CD4-positive, CD25-positive, alpha-beta regulatory T cell (primary cell): ENCODE measurements at regions not wholly inside any gene's neighbourhood (a gene's known extent, or its start where the extent isn't known, plus 50 kb on each side); places are given as distances from the start of the nearest gene placed in this dataset.

ENCODE experiments used
- ATAC-seq, 2 donors: fragments of 150-1000 bp; cut with Tn5 transposase; one replicate each; pipeline ENCODE4 v1.10.0; 2021; ENCODE audit warnings: low read depth in 2 of 2, moderate number of reproducible peaks in 2 of 2, moderate library complexity in 1 of 2
- DNase-seq, 3 donors: peaks; one replicate each; pipeline versions ENCODE4 v3.0.0 to v3.0.0-alpha.2; 2012 to 2022; ENCODE audit warnings: mixed read lengths in 1 of 3
- H3K27ac ChIP-seq: one replicate; pipeline ENCODE4 v1.7.0; 2013; ENCODE audit warnings: mild to moderate bottlenecking, low read length; ENCODE audit not compliant: insufficient read depth, poor library complexity, severe bottlenecking
- H3K27me3 ChIP-seq: one replicate; pipeline ENCODE4 v1.7.0; 2013; ENCODE audit warnings: low read length; ENCODE audit not compliant: control insufficient read depth, insufficient read depth
- H3K36me3 ChIP-seq: one replicate; pipeline ENCODE4 v1.7.0; 2013; ENCODE audit warnings: mild to moderate bottlenecking, low read length, moderate library complexity; ENCODE audit not compliant: control insufficient read depth, insufficient read depth
- H3K4me1 ChIP-seq: 2 replicates; pipeline ENCODE4 v1.7.0; 2013; ENCODE audit warnings: mild to moderate bottlenecking, low read length; ENCODE audit not compliant: insufficient read depth, control insufficient read depth, poor library complexity, severe bottlenecking
- H3K4me3 ChIP-seq: one replicate; pipeline ENCODE4 v1.7.0; 2013; ENCODE audit warnings: low read depth, mild to moderate bottlenecking, low read length, moderate library complexity
- H3K9me3 ChIP-seq, 2 experiments: 1 replicate in 1 of 2; 2 replicates in 1 of 2; pipeline ENCODE4 v1.7.0; 2013; ENCODE audit warnings: low read length in 2 of 2, mild to moderate bottlenecking in 1 of 2, moderate library complexity in 1 of 2; ENCODE audit not compliant: control insufficient read depth in 2 of 2
- H3K27ac Mint-ChIP-seq, 3 donors: one replicate each; pipeline ENCODE4 v1.8.0; 2020 to 2022; ENCODE audit warnings: mild to moderate bottlenecking in 3 of 3, mixed read lengths in 3 of 3, moderate library complexity in 2 of 3
- H3K27me3 Mint-ChIP-seq: one replicate; pipeline ENCODE4 v1.8.0; 2022; ENCODE audit warnings: mild to moderate bottlenecking, mixed read lengths
- H3K36me3 Mint-ChIP-seq: one replicate; pipeline ENCODE4 v1.8.0; 2020; ENCODE audit warnings: mixed read lengths
- H3K4me1 Mint-ChIP-seq, 4 donors: one replicate each; pipeline ENCODE4 v1.8.0; 2020 to 2022; ENCODE audit warnings: mixed read lengths in 4 of 4, mild to moderate bottlenecking in 1 of 4
- H3K4me3 Mint-ChIP-seq, 4 donors: one replicate each; pipeline ENCODE4 v1.8.0; 2020 to 2022; ENCODE audit warnings: mild to moderate bottlenecking in 4 of 4, mixed read lengths in 4 of 4, moderate library complexity in 3 of 4
- H3K9me3 Mint-ChIP-seq, 7 donors: one replicate each; pipeline ENCODE4 v1.8.0; 2020 to 2022; ENCODE audit warnings: mixed read lengths in 7 of 7, mild to moderate bottlenecking in 3 of 7, moderate library complexity in 2 of 7

- ATAC-seq (no peak), DNase-seq (no peak)
- no peaks in the 10 kb centered on the region for H3K36me3 ChIP-seq
- Mint-ChIP-seq H3K27me3 (peaks cover 7% of the 10 kb centered on the region), H3K4me1 (no peaks in the 10 kb centered on the region), H3K4me3 (no peak overlapping the region), H3K27ac (no peak overlapping the region), H3K9me3 (peaks cover 0 to 4% (median 0%) of the 10 kb centered on the region in 7 donors), H3K36me3 (no peaks in the 10 kb centered on the region)
- no peak overlapping the region for H3K27ac ChIP-seq
- H3K4me3 ChIP-seq = no peak overlapping the region
- no peaks in the 10 kb centered on the region for H3K9me3 ChIP-seq
- H3K27me3 ChIP-seq = no peaks in the 10 kb centered on the region
- no peaks in the 10 kb centered on the region for H3K4me1 ChIP-seq
These were observed 409.8 kb downstream of the ZNF521 start for GRCh38 chr18:24942144-24942543.

DNA sequence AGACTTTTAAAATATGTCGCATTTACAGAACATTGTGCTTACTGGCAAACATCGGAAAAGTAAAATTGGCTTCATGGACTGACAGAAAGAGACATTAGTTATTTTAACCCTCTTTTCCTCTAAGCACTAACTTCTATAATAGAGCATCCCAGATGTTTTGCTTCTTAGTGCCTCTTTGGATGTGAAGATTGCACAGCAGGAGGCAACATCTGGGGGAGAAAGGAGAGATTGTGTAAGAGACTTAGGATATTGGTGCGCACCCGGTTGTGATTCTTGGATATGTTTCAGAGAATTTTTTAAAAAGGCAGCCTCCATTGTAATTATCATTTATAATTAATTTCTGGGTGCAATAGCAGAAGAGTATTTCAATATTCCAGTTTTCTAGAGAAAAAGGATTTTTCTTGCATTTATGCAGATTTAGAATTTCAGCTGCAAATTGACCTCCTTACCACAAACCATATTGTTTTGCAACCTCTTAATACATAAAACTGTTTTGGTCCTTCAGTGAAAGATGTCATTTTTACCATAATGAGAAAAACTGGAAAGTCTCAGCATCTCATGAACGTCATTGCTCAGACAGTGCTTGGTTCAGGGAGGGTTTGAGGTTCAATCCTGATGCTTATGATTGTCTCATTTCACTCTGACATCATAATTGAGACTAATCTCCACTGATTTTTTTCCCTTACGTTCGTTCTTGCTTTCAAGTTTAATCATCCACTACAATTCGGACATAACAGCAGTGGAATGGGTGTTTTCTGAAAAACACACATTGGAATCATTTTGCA, 404.3 kb downstream of the ZNF521 start:
- no peak overlapping the region for H3K4me3 Mint-ChIP-seq
- Histone ChIP-seq H3K4me1 (no peaks in the 10 kb centered on the region), H3K27me3 (no peaks in the 10 kb centered on the region), H3K36me3 (no peaks in the 10 kb centered on the region), H3K9me3 (no peaks in the 10 kb centered on the region), H3K4me3 (no peak overlapping the region), H3K27ac (no peak overlapping the region)
- peaks cover 0 to 7% (median 0%) of the 10 kb centered on the region in 7 donors for H3K9me3 Mint-ChIP-seq
- no peaks in the 10 kb centered on the region for H3K36me3 Mint-ChIP-seq
- peaks cover 7% of the 10 kb centered on the region for H3K27me3 Mint-ChIP-seq
- no peak overlapping the region for H3K27ac Mint-ChIP-seq
- DNase-seq = no peak
- no peaks in the 10 kb centered on the region for H3K4me1 Mint-ChIP-seq
- no peak for ATAC-seq

DNA sequence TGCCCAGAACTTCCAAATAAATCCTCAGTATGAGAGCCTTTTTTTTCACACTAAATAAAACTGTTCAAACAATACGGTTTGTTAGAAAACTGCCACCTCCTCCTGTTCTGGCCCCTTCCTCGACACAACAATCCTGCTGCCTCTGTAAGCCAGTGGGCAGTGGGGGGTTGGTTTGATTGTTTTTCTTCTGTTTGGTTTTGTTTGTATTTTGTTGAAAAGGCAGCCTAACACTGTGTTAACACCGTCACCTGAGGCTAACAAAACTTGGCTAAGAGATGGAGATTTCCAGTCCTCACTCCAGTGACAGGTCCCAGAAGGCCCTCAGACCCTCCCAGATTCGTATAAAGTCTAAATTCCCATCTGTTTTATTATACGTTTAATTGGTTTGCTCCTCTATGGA, 402.1 kb downstream of the ZNF521 start:
- Mint-ChIP-seq H3K36me3 (no peaks in the 10 kb centered on the region), H3K4me1 (no peaks in the 10 kb centered on the region), H3K9me3 (peaks cover 0 to 2% (median 0%) of the 10 kb centered on the region in 7 donors), H3K27ac (no peak overlapping the region), H3K4me3 (no peak overlapping the region), H3K27me3 (no peaks in the 10 kb centered on the region)
- Histone ChIP-seq H3K36me3 (no peaks in the 10 kb centered on the region), H3K4me1 (no peaks in the 10 kb centered on the region), H3K4me3 (no peak overlapping the region), H3K27me3 (no peaks in the 10 kb centered on the region), H3K27ac (no peak overlapping the region), H3K9me3 (no peaks in the 10 kb centered on the region)
- DNase-seq (no peak), ATAC-seq (no peak)

- Mint-ChIP-seq H3K9me3 (peaks cover 0 to under 1% (median 0%) of the 10 kb centered on the region in 7 donors), H3K4me3 (no peak overlapping the region), H3K36me3 (no peaks in the 10 kb centered on the region), H3K4me1 (no peaks in the 10 kb centered on the region), H3K27me3 (no peaks in the 10 kb centered on the region), H3K27ac (no peak overlapping the region)
- no peak overlapping the region for H3K27ac ChIP-seq
- H3K36me3 ChIP-seq = no peaks in the 10 kb centered on the region
- H3K27me3 ChIP-seq = no peaks in the 10 kb centered on the region
- no peak for DNase-seq
- no peak for ATAC-seq
- no peaks in the 10 kb centered on the region for H3K4me1 ChIP-seq
- H3K4me3 ChIP-seq = no peak overlapping the region
- H3K9me3 ChIP-seq = no peaks in the 10 kb centered on the region
These were observed 397.6 kb downstream of the ZNF521 start for GRCh38 chr18:24954341-24954740.

DNA sequence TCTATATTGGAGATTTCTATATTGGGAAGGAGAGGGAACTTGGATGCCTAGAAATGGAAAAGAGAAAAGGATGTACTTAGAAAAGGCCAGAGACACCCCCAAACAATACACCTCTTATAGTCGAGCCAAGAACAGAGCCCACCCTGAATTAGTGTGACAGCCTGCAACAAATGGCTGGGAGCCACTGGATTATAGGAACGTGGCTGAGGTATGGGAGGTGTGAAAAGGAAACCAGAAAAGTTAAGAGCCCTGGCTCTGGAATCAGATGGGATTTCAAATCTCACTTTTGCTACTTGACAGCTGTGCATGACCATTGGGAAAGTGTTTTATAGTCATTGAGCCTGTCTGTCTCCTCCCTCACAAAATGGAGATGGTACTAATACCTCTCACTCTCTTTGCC, 394.0 kb downstream of the ZNF521 start:
- ATAC-seq (no peak), DNase-seq (no peak)
- no peaks in the 10 kb centered on the region for H3K27me3 Mint-ChIP-seq
- H3K4me1 ChIP-seq = no peaks in the 10 kb centered on the region
- H3K36me3 ChIP-seq = no peaks in the 10 kb centered on the region
- no peaks in the 10 kb centered on the region for H3K36me3 Mint-ChIP-seq
- H3K9me3 ChIP-seq = no peaks in the 10 kb centered on the region
- no peaks in the 10 kb centered on the region for H3K4me1 Mint-ChIP-seq
- peaks cover 0 to 3% (median 0%) of the 10 kb centered on the region in 7 donors for H3K9me3 Mint-ChIP-seq
- H3K4me3 Mint-ChIP-seq = no peak overlapping the region
- no peaks in the 10 kb centered on the region for H3K27me3 ChIP-seq
- H3K27ac Mint-ChIP-seq = no peak overlapping the region
- no peak overlapping the region for H3K27ac ChIP-seq
- H3K4me3 ChIP-seq = no peak overlapping the region

DNA sequence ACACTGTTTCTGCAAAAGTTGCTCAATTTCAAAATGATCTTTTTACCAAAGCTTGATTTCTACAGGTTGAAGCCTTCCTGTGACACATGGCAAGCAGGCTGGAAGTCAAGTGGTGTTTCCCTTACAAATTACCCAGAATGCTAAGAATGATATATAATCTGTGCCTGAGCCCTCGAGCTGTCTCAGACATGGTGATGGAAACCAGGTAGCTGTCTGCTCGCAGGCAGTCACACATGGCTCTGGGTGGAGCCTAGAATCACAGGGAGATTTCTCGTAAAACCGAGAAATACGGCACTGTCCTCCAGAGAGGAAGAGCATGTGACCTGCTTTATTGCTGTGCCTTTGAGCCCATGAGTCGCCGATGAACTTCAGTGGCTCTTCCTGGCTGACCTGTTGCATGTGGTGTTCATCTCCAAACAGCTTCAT, 392.9 kb downstream of the ZNF521 start:
- no peak for ATAC-seq
- Mint-ChIP-seq H3K4me1 (no peaks in the 10 kb centered on the region), H3K27me3 (no peaks in the 10 kb centered on the region), H3K4me3 (no peak overlapping the region), H3K9me3 (peaks cover 0 to 5% (median 0%) of the 10 kb centered on the region in 7 donors), H3K27ac (no peak overlapping the region), H3K36me3 (no peaks in the 10 kb centered on the region)
- Histone ChIP-seq H3K36me3 (no peaks in the 10 kb centered on the region), H3K27ac (no peak overlapping the region), H3K4me1 (no peaks in the 10 kb centered on the region), H3K9me3 (no peaks in the 10 kb centered on the region), H3K27me3 (no peaks in the 10 kb centered on the region), H3K4me3 (no peak overlapping the region)
- no peak for DNase-seq

DNA sequence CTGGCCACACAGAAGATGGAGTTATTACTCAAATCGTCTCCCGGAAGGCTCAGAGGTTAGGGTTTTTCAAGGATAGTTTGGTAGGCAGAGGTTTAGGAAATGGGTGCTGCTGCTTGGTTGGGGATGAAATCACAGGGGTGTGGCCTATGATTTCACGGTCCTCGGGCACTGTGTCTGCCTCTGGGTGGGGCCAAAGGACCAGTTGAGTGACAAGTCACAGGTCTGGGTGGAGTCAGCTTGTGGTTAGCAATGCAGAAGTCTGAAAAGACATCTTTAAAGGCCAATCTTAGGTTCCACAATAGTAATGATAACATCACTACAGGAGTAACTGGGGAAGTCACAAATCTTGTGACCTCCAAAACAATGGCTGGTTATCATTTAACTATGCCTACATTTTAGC, 387.8 kb downstream of the ZNF521 start:
- no peaks in the 10 kb centered on the region for H3K9me3 ChIP-seq
- H3K4me3 ChIP-seq = no peak overlapping the region
- no peak overlapping the region for H3K27ac ChIP-seq
- peaks cover 0 to 8% (median 3%) of the 10 kb centered on the region in 7 donors for H3K9me3 Mint-ChIP-seq
- ATAC-seq (peak in 1 of 2 donors; percentile 44), DNase-seq (peak in 1 of 3 donors; percentile 2)
- no peaks in the 10 kb centered on the region for H3K36me3 Mint-ChIP-seq
- H3K27ac Mint-ChIP-seq = no peak overlapping the region
- H3K4me1 ChIP-seq = no peaks in the 10 kb centered on the region
- no peaks in the 10 kb centered on the region for H3K27me3 ChIP-seq
- no peaks in the 10 kb centered on the region for H3K36me3 ChIP-seq
- H3K4me1 Mint-ChIP-seq = no peaks in the 10 kb centered on the region
- H3K4me3 Mint-ChIP-seq = no peak overlapping the region
- H3K27me3 Mint-ChIP-seq = peaks cover 5% of the 10 kb centered on the region

GRCh38 chr18:24968238-24968775, 383.7 kb downstream of the ZNF521 start:
- Mint-ChIP-seq H3K27ac (no peak overlapping the region), H3K4me3 (no peak overlapping the region), H3K36me3 (no peaks in the 10 kb centered on the region), H3K27me3 (peaks cover 5% of the 10 kb centered on the region), H3K4me1 (no peaks in the 10 kb centered on the region), H3K9me3 (peaks cover 0 to 12% (median 3%) of the 10 kb centered on the region in 7 donors)
- ATAC-seq (no peak), DNase-seq (no peak)
- Histone ChIP-seq H3K4me3 (no peak overlapping the region), H3K27ac (no peak overlapping the region), H3K4me1 (no peaks in the 10 kb centered on the region), H3K27me3 (no peaks in the 10 kb centered on the region), H3K36me3 (no peaks in the 10 kb centered on the region), H3K9me3 (no peaks in the 10 kb centered on the region)
